Activated T-cell treated with anti-CD3 and anti-CD28 coated beads, Interleukin-2, amount 50 U/mL, for 24 hours (primary cell): ENCODE measurements at regions not wholly inside any gene's neighbourhood (a gene's known extent, or its start where the extent isn't known, plus 50 kb on each side); places are given as distances from the start of the nearest gene placed in this dataset.
"Not testable (repeated sequence)": the region's sequence is repeated elsewhere in the genome, so short reads cannot be mapped to it uniquely, and the experiment has no call there.

Experiments used
- DNase-seq: peaks from one replicate; pipeline ENCODE4 v3.0.0-alpha.2; 2020
- H3K27ac Mint-ChIP-seq: 2 replicates; pipeline ENCODE4 v1.8.0; 2020; ENCODE audit warnings: mild to moderate bottlenecking, mixed read lengths
- H3K27me3 Mint-ChIP-seq: 2 replicates; pipeline ENCODE4 v1.8.0; 2020; ENCODE audit warnings: mixed read lengths
- H3K36me3 Mint-ChIP-seq: 2 replicates; pipeline ENCODE4 v1.8.0; 2020; ENCODE audit warnings: low read depth, mixed read lengths
- H3K4me1 Mint-ChIP-seq: 2 replicates; pipeline ENCODE4 v1.8.0; 2020; ENCODE audit warnings: low read depth, mixed read lengths
- H3K4me3 Mint-ChIP-seq: 2 replicates; pipeline ENCODE4 v1.8.0; 2020; ENCODE audit warnings: mild to moderate bottlenecking, moderate library complexity, mixed read lengths
- H3K9me3 Mint-ChIP-seq: 2 replicates; pipeline ENCODE4 v1.8.0; 2020; ENCODE audit warnings: mixed read lengths

GRCh38 chr4:105066401-105066800 lies 80.3 kb upstream of the TET2 start:
- Mint-ChIP-seq H3K27me3 (peaks cover 13% of the 10 kb centered on the region), H3K36me3 (no peaks in the 10 kb centered on the region), H3K4me1 (peaks cover 18% of the 10 kb centered on the region), H3K4me3 (no peak overlapping the region), H3K9me3 (no peaks in the 10 kb centered on the region), H3K27ac (no peak overlapping the region)
- no peak for DNase-seq

GRCh38 chr4:105067431-105067830 lies 79.2 kb upstream of the TET2 start:
- no peaks in the 10 kb centered on the region for H3K9me3 Mint-ChIP-seq
- H3K27me3 Mint-ChIP-seq, result peaks cover 13% of the 10 kb centered on the region
- no peak for DNase-seq
- H3K36me3 Mint-ChIP-seq, result no peaks in the 10 kb centered on the region
- no peak overlapping the region for H3K27ac Mint-ChIP-seq
- peaks cover 12% of the 10 kb centered on the region for H3K4me1 Mint-ChIP-seq
- no peak overlapping the region for H3K4me3 Mint-ChIP-seq

- no peak for DNase-seq
- H3K9me3 Mint-ChIP-seq, result no peaks in the 10 kb centered on the region
- no peak overlapping the region for H3K4me3 Mint-ChIP-seq
- no peaks in the 10 kb centered on the region for H3K36me3 Mint-ChIP-seq
- no peak overlapping the region for H3K27ac Mint-ChIP-seq
- H3K27me3 Mint-ChIP-seq, result peaks cover 13% of the 10 kb centered on the region
- H3K4me1 Mint-ChIP-seq, result peaks cover 12% of the 10 kb centered on the region
Observed at GRCh38 chr4:105067946-105068345, 78.7 kb upstream of the TET2 start.

GRCh38 chr4:105068516-105068915 lies 78.2 kb upstream of the TET2 start:
- Mint-ChIP-seq H3K9me3 (no peaks in the 10 kb centered on the region), H3K36me3 (no peaks in the 10 kb centered on the region), H3K27ac (no peak overlapping the region), H3K4me1 (peaks cover 6% of the 10 kb centered on the region), H3K27me3 (peaks cover 13% of the 10 kb centered on the region), H3K4me3 (no peak overlapping the region)
- no peak for DNase-seq

- H3K9me3 Mint-ChIP-seq, H3K27me3 Mint-ChIP-seq, H3K27ac Mint-ChIP-seq, DNase-seq, H3K4me1 Mint-ChIP-seq, H3K4me3 Mint-ChIP-seq, H3K36me3 Mint-ChIP-seq: not testable (repeated sequence)
Observed at GRCh38 chr4:105072095-105072494, 74.6 kb upstream of the TET2 start.

- no peaks in the 10 kb centered on the region for H3K4me1 Mint-ChIP-seq
- no peak overlapping the region for H3K4me3 Mint-ChIP-seq
- H3K27me3 Mint-ChIP-seq, result peaks cover 2% of the 10 kb centered on the region
- no peak for DNase-seq
- H3K9me3 Mint-ChIP-seq, result no peaks in the 10 kb centered on the region
- no peak overlapping the region for H3K27ac Mint-ChIP-seq
- no peaks in the 10 kb centered on the region for H3K36me3 Mint-ChIP-seq
Observed at GRCh38 chr4:105074097-105074496, 72.6 kb upstream of the TET2 start.

- Mint-ChIP-seq H3K27me3 (no peaks in the 10 kb centered on the region), H3K27ac (no peak overlapping the region), H3K4me1 (no peaks in the 10 kb centered on the region), H3K9me3 (no peaks in the 10 kb centered on the region), H3K4me3 (no peak overlapping the region), H3K36me3 (no peaks in the 10 kb centered on the region)
- no peak for DNase-seq
Observed at GRCh38 chr4:105075045-105075444, 71.6 kb upstream of the TET2 start.

- no peaks in the 10 kb centered on the region for H3K4me1 Mint-ChIP-seq
- H3K36me3 Mint-ChIP-seq, result no peaks in the 10 kb centered on the region
- no peak for DNase-seq
- peaks cover 18% of the 10 kb centered on the region for H3K27me3 Mint-ChIP-seq
- peaks cover 16% of the 10 kb centered on the region for H3K9me3 Mint-ChIP-seq
- no peak overlapping the region for H3K4me3 Mint-ChIP-seq
- no peak overlapping the region for H3K27ac Mint-ChIP-seq
Observed at GRCh38 chr4:105088110-105088879, 58.4 kb upstream of the TET2 start.

GRCh38 chr4:105092356-105092755 lies 54.3 kb upstream of the TET2 start:
- Mint-ChIP-seq H3K9me3 (peaks cover 17% of the 10 kb centered on the region), H3K27ac (no peak overlapping the region), H3K4me3 (no peak overlapping the region), H3K36me3 (no peaks in the 10 kb centered on the region), H3K27me3 (peaks cover 10% of the 10 kb centered on the region), H3K4me1 (no peaks in the 10 kb centered on the region)
- DNase-seq, result no peak

GRCh38 chr4:105092768-105093167 lies 53.9 kb upstream of the TET2 start:
- peaks cover 19% of the 10 kb centered on the region for H3K9me3 Mint-ChIP-seq
- H3K36me3 Mint-ChIP-seq, result no peaks in the 10 kb centered on the region
- peaks cover 6% of the 10 kb centered on the region for H3K27me3 Mint-ChIP-seq
- no peaks in the 10 kb centered on the region for H3K4me1 Mint-ChIP-seq
- H3K4me3 Mint-ChIP-seq, result no peak overlapping the region
- H3K27ac Mint-ChIP-seq, result no peak overlapping the region
- DNase-seq, result no peak

- H3K36me3 Mint-ChIP-seq, result peaks cover 1% of the 10 kb centered on the region
Observed at GRCh38 chr4:105093975-105094374, 52.7 kb upstream of the TET2 start.

More at GRCh38 chr4:105093975-105094374, 52.7 kb upstream of the TET2 start:
- peaks cover 6% of the 10 kb centered on the region for H3K27me3 Mint-ChIP-seq
- peaks cover 26% of the 10 kb centered on the region for H3K9me3 Mint-ChIP-seq
- H3K27ac Mint-ChIP-seq, result no peak overlapping the region
- no peak overlapping the region for H3K4me3 Mint-ChIP-seq
- H3K4me1 Mint-ChIP-seq, result no peaks in the 10 kb centered on the region
- no peak for DNase-seq
